ENCODE measurements at regions not wholly inside any gene's neighbourhood (a gene's known extent, or its start where the extent isn't known, plus 50 kb on each side); places are given as distances from the start of the nearest gene placed in this dataset.

DNA sequence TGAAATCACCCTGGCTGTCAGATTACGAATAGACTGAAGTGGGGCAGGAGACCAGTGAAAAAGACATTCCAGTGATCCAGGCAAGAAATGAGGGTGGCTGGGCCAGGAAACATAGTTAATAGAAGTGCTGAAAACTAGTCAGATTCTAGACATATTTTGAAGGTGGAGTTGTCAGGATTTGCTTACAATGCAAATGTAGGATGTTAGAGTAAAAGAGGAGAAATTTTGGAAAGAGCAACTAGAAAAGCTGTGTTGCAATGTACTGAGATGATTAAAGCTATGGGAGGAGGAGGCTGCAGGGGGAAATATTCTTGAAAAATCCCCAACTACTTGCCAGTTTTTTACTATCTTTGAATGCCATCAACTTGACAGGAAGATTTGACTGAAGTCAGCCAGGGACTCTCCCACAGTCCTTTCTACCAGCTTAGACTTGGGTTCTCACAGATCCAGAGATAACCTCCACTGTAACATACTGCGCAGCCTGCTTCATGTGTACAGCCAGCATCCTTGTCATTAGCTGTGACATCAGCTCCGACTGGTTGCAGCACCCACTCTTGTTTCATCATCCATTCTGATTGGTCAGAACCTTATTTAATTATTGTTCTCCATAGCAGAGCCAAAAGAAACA lies 109.7 kb downstream of the TSEN15 start:
- no peaks in the 10 kb centered on the region for H3F3A ChIP-seq (ENCODE audit: control insufficient read depth, insufficient read depth)
- H3K9me3 ChIP-seq (ENCODE audit: control insufficient read depth, insufficient read depth, low read length) = no peaks in the 10 kb centered on the region
- H3K79me2 ChIP-seq (ENCODE audit: control insufficient read depth, low read length) = no peaks in the 10 kb centered on the region
- H3K27me3 ChIP-seq (ENCODE audit: control insufficient read depth, low read length) = peaks cover 2% of the 10 kb centered on the region; the same call in 1 of the 2 replicates
- no peak for TF ChIP-seq EZH2phosphoT487 (IDR thresholded peaks at IDR 0.05; ENCODE audit: borderline replicate concordance, low read length)
- TF ChIP-seq, protein P1, sequence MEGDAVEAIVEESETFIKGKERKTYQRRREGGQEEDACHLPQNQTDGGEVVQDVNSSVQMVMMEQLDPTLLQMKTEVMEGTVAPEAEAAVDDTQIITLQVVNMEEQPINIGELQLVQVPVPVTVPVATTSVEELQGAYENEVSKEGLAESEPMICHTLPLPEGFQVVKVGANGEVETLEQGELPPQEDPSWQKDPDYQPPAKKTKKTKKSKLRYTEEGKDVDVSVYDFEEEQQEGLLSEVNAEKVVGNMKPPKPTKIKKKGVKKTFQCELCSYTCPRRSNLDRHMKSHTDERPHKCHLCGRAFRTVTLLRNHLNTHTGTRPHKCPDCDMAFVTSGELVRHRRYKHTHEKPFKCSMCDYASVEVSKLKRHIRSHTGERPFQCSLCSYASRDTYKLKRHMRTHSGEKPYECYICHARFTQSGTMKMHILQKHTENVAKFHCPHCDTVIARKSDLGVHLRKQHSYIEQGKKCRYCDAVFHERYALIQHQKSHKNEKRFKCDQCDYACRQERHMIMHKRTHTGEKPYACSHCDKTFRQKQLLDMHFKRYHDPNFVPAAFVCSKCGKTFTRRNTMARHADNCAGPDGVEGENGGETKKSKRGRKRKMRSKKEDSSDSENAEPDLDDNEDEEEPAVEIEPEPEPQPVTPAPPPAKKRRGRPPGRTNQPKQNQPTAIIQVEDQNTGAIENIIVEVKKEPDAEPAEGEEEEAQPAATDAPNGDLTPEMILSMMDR (IDR thresholded peaks at IDR 0.05; ENCODE audit: low read depth, low read length, poor library complexity, severe bottlenecking) = no peak
- no peak overlapping the region for H3K27ac ChIP-seq (ENCODE audit: low read depth, low read length)
- no peak overlapping the region for H3K4me3 ChIP-seq (ENCODE audit: low read length)
- H3K4me2 ChIP-seq (ENCODE audit: low read length) = no peak overlapping the region
- H3K4me1 ChIP-seq (ENCODE audit: control insufficient read depth, low read length) = no peaks in the 10 kb centered on the region
- no peaks in the 10 kb centered on the region for H3K36me3 ChIP-seq (ENCODE audit: control insufficient read depth, low read length)
- H4K20me1 ChIP-seq (ENCODE audit: control insufficient read depth, insufficient read depth, low read depth, low read length) = no peaks in the 10 kb centered on the region
- no peaks in the 10 kb centered on the region for H3K9me2 ChIP-seq (replicated peaks; ENCODE audit: control insufficient read depth, low read length)

DNA sequence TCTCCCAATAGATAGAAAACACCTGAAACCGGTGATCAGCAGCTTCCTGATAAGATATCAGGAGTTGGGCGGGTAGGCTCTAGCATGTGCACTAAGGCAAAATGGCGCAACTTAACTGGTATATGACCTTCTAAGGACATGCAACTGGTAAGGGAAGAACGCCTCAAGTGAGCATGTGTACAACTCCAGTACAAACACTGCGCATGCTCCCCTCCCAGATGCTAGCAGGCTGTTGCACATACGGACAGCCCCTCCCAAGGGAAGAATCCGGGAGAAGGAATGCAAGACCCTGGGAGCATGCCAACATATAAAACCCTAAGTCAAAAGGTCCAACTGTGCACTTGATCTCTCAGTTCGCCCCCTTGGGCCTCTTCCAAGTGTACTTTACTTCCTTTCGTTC lies 110.8 kb downstream of the TSEN15 start:
- Histone ChIP-seq H3K27me3 (ENCODE audit: control insufficient read depth, low read length) (peaks cover 2% of the 10 kb centered on the region; the same call in 1 of the 2 replicates), H3F3A (ENCODE audit: control insufficient read depth, insufficient read depth) (no peaks in the 10 kb centered on the region), H4K20me1 (ENCODE audit: control insufficient read depth, insufficient read depth, low read depth, low read length) (no peaks in the 10 kb centered on the region), H3K9me3 (ENCODE audit: control insufficient read depth, insufficient read depth, low read length) (no peaks in the 10 kb centered on the region), H3K9me2 (replicated peaks; ENCODE audit: control insufficient read depth, low read length) (no peaks in the 10 kb centered on the region), H3K4me1 (ENCODE audit: control insufficient read depth, low read length) (no peaks in the 10 kb centered on the region), H3K79me2 (ENCODE audit: control insufficient read depth, low read length) (no peaks in the 10 kb centered on the region), H3K36me3 (ENCODE audit: control insufficient read depth, low read length) (no peaks in the 10 kb centered on the region), H3K27ac (ENCODE audit: low read depth, low read length) (no peak overlapping the region), H3K4me3 (ENCODE audit: low read length) (no peak overlapping the region), H3K4me2 (ENCODE audit: low read length) (no peak overlapping the region)
- TF ChIP-seq EZH2phosphoT487 (IDR thresholded peaks at IDR 0.05; ENCODE audit: borderline replicate concordance, low read length) = no peak
- TF ChIP-seq, protein P1 (IDR thresholded peaks at IDR 0.05; ENCODE audit: low read depth, low read length, poor library complexity, severe bottlenecking) = no peak

DNA sequence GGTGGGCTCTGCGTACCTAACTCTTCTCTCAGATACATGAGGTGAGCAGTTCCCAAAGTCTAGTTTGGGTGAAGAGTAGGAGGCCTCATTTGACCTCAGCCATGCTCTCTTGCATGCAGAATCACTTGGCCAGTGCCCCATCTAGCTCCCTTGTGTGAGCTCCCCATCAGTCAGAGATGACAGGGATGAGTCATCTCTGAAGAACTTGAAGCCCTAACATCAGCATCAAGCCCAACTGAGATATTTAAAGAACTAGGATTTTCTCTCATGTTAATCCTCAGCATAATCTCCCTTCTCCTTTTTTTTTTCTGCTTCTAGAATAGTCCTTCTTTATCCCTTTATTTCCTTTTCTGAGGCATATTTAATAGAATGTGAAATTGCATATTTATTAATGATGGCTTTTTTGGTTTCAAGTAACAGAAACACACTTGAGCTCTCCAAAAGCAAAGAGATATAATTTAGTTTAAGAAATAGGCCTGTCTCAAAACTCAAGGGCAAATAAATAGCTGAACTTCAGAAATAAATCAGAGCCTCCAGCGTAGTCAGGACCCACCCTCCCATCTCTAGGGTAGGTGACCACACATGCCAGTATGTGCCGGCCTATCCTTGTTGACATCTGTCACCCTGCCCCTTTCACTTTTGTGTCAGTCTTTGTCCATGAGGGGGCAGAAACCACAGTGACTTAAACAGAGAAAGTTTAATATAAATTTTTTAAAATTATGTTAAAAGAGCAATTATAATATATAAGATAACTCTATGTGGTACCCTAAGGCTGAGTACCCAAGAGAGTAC lies 112.3 kb downstream of the TSEN15 start:
- H3K9me2 ChIP-seq (replicated peaks; ENCODE audit: control insufficient read depth, low read length) = no peaks in the 10 kb centered on the region
- H3K27me3 ChIP-seq (ENCODE audit: control insufficient read depth, low read length) = peaks cover 2% of the 10 kb centered on the region; the same call in 1 of the 2 replicates
- H3K4me1 ChIP-seq (ENCODE audit: control insufficient read depth, low read length) = no peaks in the 10 kb centered on the region
- H3K4me3 ChIP-seq (ENCODE audit: low read length) = no peak overlapping the region
- no peaks in the 10 kb centered on the region for H3F3A ChIP-seq (ENCODE audit: control insufficient read depth, insufficient read depth)
- no peak overlapping the region for H3K27ac ChIP-seq (ENCODE audit: low read depth, low read length)
- H3K79me2 ChIP-seq (ENCODE audit: control insufficient read depth, low read length) = no peaks in the 10 kb centered on the region
- TF ChIP-seq EZH2phosphoT487 (IDR thresholded peaks at IDR 0.05; ENCODE audit: borderline replicate concordance, low read length) = no peak
- TF ChIP-seq, protein P1 (IDR thresholded peaks at IDR 0.05; ENCODE audit: low read depth, low read length, poor library complexity, severe bottlenecking) = no peak
- no peaks in the 10 kb centered on the region for H4K20me1 ChIP-seq (ENCODE audit: control insufficient read depth, insufficient read depth, low read depth, low read length)
- H3K4me2 ChIP-seq (ENCODE audit: low read length) = no peak overlapping the region
- H3K36me3 ChIP-seq (ENCODE audit: control insufficient read depth, low read length) = no peaks in the 10 kb centered on the region
- H3K9me3 ChIP-seq (ENCODE audit: control insufficient read depth, insufficient read depth, low read length) = no peaks in the 10 kb centered on the region
